AG09319 (cell line): ENCODE measurements at regions not wholly inside any gene's neighbourhood (a gene's known extent, or its start where the extent isn't known, plus 50 kb on each side); places are given as distances from the start of the nearest gene placed in this dataset.

ENCODE experiments used
- DNase-seq: peaks from one replicate; pipeline ENCODE4 v3.0.0-alpha.2; 2010; ENCODE audit warnings: low read depth; ENCODE audit errors: extremely low read depth
- TF ChIP-seq, protein P1 (sequence below): IDR thresholded peaks from 2 replicates; pipeline ENCODE4 v1.5.1; 2011; ENCODE audit warnings: low read depth, mild to moderate bottlenecking, inconsistent platforms, low read length, moderate library complexity

DNA sequence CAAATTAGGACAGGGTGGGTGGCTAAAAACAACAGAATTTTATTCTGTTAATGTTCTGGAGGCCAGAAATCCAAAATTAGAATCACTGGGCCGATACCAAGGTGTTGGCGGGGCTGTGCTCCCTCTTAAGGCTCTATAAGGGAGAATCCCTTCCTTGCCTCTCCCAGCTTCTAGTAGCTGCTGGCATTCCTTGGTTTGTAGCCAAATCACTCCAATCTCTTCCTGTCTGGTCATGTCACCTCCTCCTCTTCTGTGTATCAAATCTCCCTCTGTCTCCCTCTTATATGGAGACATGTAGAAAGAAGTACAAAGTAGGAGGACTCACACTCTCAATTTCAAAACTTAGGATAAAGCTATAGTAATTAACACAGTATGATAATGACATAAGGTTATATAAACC lies 102.9 kb upstream of the SIRPA start:
- TF ChIP-seq, protein P1, sequence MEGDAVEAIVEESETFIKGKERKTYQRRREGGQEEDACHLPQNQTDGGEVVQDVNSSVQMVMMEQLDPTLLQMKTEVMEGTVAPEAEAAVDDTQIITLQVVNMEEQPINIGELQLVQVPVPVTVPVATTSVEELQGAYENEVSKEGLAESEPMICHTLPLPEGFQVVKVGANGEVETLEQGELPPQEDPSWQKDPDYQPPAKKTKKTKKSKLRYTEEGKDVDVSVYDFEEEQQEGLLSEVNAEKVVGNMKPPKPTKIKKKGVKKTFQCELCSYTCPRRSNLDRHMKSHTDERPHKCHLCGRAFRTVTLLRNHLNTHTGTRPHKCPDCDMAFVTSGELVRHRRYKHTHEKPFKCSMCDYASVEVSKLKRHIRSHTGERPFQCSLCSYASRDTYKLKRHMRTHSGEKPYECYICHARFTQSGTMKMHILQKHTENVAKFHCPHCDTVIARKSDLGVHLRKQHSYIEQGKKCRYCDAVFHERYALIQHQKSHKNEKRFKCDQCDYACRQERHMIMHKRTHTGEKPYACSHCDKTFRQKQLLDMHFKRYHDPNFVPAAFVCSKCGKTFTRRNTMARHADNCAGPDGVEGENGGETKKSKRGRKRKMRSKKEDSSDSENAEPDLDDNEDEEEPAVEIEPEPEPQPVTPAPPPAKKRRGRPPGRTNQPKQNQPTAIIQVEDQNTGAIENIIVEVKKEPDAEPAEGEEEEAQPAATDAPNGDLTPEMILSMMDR, result no peak
- no peak for DNase-seq

DNA sequence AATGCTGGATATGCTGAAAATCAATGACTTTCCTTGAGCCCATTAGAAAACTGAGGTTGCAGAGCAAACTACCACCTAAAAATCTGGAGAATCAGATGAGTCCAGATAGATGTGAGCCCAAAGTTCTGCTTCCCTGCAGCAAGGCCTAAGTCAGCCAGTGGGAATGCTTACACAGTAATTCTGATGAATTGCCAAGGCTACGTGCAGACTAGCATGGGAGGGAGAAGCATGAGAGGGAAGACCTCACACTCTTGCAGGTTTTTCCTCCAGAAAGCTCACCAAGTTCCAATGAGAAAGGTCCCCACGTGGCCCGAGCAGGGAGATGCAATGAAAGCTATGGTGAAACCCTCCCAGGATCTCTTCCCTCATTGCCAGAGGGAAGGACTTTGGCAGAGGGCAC lies 104.8 kb upstream of the SIRPA start:
- TF ChIP-seq, protein P1, result no peak

GRCh38 chr20:1788044-1788443 lies 107.2 kb upstream of the SIRPA start:
- TF ChIP-seq, protein P1, result no peak
- no peak for DNase-seq

More for the DNA sequence above, 104.8 kb upstream of the SIRPA start:
- DNase-seq, result no peak

DNA sequence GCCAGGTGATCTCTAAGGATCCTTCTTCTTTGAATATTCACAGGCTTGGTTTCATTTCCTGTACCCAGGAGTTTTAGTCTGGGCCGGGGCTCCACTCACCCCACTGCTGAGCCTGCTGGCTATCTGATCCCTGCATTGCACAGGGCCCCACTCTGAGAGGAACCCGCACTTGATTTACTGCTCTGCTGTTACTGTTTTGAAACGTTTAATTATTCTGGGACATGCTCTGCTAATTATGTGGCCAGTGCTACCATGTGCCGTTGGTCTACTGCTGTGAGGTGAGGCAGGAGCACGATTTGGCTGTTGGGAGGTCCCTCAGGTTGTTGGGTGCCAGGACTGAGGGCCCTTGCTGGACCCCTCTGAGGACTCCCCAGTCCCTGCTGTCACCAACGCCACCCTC lies 108.7 kb upstream of the SIRPA start:
- DNase-seq, result no peak
- TF ChIP-seq, protein P1, result no peak

- TF ChIP-seq, protein P1, result no peak
- no peak for DNase-seq
Observed at GRCh38 chr20:1784586-1784985, 110.6 kb upstream of the SIRPA start.

DNA sequence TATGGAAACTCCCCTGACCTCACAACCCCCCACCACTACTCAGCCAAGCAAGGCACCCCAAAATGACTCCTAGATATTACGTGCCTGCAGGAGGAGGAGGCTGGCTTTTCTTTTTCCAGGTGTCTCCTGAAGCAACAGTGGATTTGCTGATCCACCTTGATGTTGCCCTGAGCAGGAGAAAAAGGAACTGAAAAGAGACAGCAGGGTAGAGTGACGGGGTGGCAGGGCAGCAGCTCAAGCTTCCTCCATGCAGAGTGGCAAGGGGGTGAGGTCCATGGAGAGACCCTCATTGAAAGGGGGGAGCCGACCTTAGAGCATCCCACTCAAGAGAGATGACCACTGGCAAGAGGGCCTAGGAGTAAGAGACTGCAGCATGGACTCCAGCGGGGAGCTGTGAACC lies 112.0 kb upstream of the SIRPA start:
- DNase-seq, result no peak
- TF ChIP-seq, protein P1, result no peak

DNA sequence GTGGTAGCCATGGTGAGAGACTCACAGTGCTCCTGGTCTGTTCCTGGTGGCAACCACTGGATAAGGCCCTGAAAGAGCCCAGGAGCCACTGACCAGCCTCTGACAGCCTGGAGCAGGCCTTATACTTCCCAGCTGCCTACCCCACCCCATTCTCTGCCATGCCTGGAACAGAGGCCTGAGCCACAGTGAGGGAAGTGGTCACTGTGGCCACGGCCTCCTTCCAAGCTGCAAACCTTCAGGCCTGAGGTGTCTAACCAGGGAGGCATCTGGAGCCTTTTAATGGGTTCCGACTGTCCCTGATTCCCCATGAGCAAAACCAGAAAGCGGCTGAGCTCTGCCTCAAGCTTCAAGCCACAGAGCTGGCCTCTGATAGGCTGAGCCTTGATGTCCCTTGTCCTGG lies 113.0 kb upstream of the SIRPA start:
- TF ChIP-seq, protein P1, result no peak

More for the DNA sequence above, 113.0 kb upstream of the SIRPA start:
- DNase-seq, result no peak
